Endothelial cell of umbilical vein (primary cell): ENCODE measurements at regions not wholly inside any gene's neighbourhood (a gene's known extent, or its start where the extent isn't known, plus 50 kb on each side); places are given as distances from the start of the nearest gene placed in this dataset.

ENCODE experiments used
- BruUV-seq: library from RNA; stranded (reverse); fragments of 400-500 nt; replicated peaks from 2 replicates; lab custom pipeline; 2021; lab: Mats Ljungman, UMichigan
- CTCF ChIA-PET: fragments of 300-600, 350-600 bp; sonication (Branson Sonifier 250); formaldehyde crosslinking; loops from one replicate; lab custom pipeline; 2021; ENCODE audit warnings: antibody characterized with exemption, inconsistent platforms; lab: Charles Lee
- POLR2A ChIA-PET: fragments of 300-600, 350-600 bp; sonication (Branson Sonifier 250); formaldehyde crosslinking; loops from one replicate; lab custom pipeline; 2021; ENCODE audit warnings: antibody characterized with exemption, inconsistent platforms; lab: Charles Lee
- DNase-seq: peaks from one replicate; pipeline ENCODE4 v3.0.0-alpha.2; 2011; ENCODE audit warnings: low read depth, low spot score
- FAIRE-seq: peaks from 2 replicates; lab custom pipeline; 2011; peaks lifted over from hg19 to GRCh38; lab: Jason Lieb, UNC
- H2AFZ ChIP-seq: 2 replicates; pipeline ENCODE4 v1.6.0; 2012; ENCODE audit warnings: low read depth, low read length, control low read depth, inconsistent platforms
- H3K27ac ChIP-seq: 2 replicates; pipeline ENCODE4 v1.5.1; 2011; ENCODE audit warnings: low read depth, mild to moderate bottlenecking, control low read depth, low read length, moderate library complexity; ENCODE audit not compliant: insufficient read depth
- H3K27me3 ChIP-seq, 2 experiments: 2 replicates each; pipeline versions ENCODE4 v1.6.0 to v1.6.1; 2011; ENCODE audit warnings: low read length in 2 of 2, mixed read lengths in 1 of 2; ENCODE audit not compliant: control insufficient read depth in 2 of 2, insufficient read depth in 2 of 2
- H3K36me3 ChIP-seq, 2 experiments: 2 replicates in 1 of 2; 3 replicates in 1 of 2; pipeline ENCODE4 v1.5.1; 2011; ENCODE audit warnings: low read length in 2 of 2, mild to moderate bottlenecking in 1 of 2, moderate library complexity in 1 of 2; ENCODE audit not compliant: control insufficient read depth in 2 of 2, insufficient read depth in 2 of 2; ENCODE audit errors: extremely low read depth in 1 of 2
- H3K4me1 ChIP-seq: 3 replicates; pipeline ENCODE4 v1.5.1; 2011; ENCODE audit warnings: mild to moderate bottlenecking, low read length; ENCODE audit not compliant: control insufficient read depth, insufficient read depth; ENCODE audit errors: extremely low read depth
- H3K4me2 ChIP-seq: 2 replicates; pipeline ENCODE4 v1.6.1; 2011; ENCODE audit warnings: low read length, control low read depth, mixed read lengths; ENCODE audit not compliant: insufficient read depth
- H3K4me3 ChIP-seq, 3 experiments: fragments of 200-600 bp in 1 of 3; sonication (generic), shearing (Covaris generic) in 1 of 3; replicated peaks in 1 of 3; 2 replicates each; pipeline ENCODE4 v1.5.1; 2011 to 2016; ENCODE audit warnings: control low read depth in 3 of 3, low read length in 3 of 3, mild to moderate bottlenecking in 2 of 3, inconsistent platforms in 1 of 3, low read depth in 1 of 3, moderate library complexity in 1 of 3; ENCODE audit not compliant: insufficient read depth in 1 of 3
- H3K79me2 ChIP-seq: 2 replicates; pipeline ENCODE4 v1.6.0; 2012; ENCODE audit warnings: low read length, inconsistent platforms; ENCODE audit not compliant: control insufficient read depth, insufficient read depth
- H3K9ac ChIP-seq: replicated peaks from 2 replicates; pipeline ENCODE3; 2011; ENCODE audit warnings: low read length, control low read depth; ENCODE audit not compliant: insufficient read depth; ENCODE audit errors: extremely low read depth
- H3K9me1 ChIP-seq: replicated peaks from 3 replicates; pipeline ENCODE4 v1.6.0; 2011; ENCODE audit warnings: mild to moderate bottlenecking, low read length; ENCODE audit not compliant: control insufficient read depth, insufficient read depth; ENCODE audit errors: extremely low read depth
- H3K9me3 ChIP-seq: replicated peaks from 2 replicates; pipeline ENCODE4 v1.5.1; 2012; ENCODE audit warnings: low read length, inconsistent platforms; ENCODE audit not compliant: control insufficient read depth, insufficient read depth
- H4K20me1 ChIP-seq: replicated peaks from 2 replicates; pipeline ENCODE3; 2011; ENCODE audit warnings: mild to moderate bottlenecking, low read length; ENCODE audit not compliant: control insufficient read depth, insufficient read depth; ENCODE audit errors: extremely low read depth
- CTCF ChIP-seq, 2 donors: IDR thresholded peaks; 1 replicate in 1 of 2; 2 replicates in 1 of 2; pipeline ENCODE4 v1.5.1; 2011; ENCODE audit warnings: low read length in 2 of 2, mild to moderate bottlenecking in 2 of 2, moderate library complexity in 2 of 2, control low read depth in 1 of 2, inconsistent platforms in 1 of 2, low read depth in 1 of 2; ENCODE audit not compliant: insufficient read depth in 1 of 2; ENCODE audit errors: extremely low read depth in 1 of 2
- EZH2 ChIP-seq: IDR thresholded peaks from 2 replicates; pipeline ENCODE4 v1.6.1; 2012; ENCODE audit warnings: borderline replicate concordance, low read depth, mild to moderate bottlenecking, moderate library complexity, low read length, inconsistent platforms; ENCODE audit not compliant: severe bottlenecking
- GATA2 ChIP-seq: IDR thresholded peaks from 2 replicates; pipeline ENCODE4 v1.7.0; 2011; ENCODE audit warnings: low read depth, mild to moderate bottlenecking, moderate library complexity, mixed read lengths, low read length; ENCODE audit not compliant: insufficient read length, insufficient read depth
- JUN ChIP-seq: IDR thresholded peaks from 2 replicates; pipeline ENCODE4 v1.6.1; 2011; ENCODE audit warnings: borderline replicate concordance, low read depth; ENCODE audit not compliant: insufficient read length, insufficient read depth
- MAX ChIP-seq: IDR thresholded peaks from 2 replicates; pipeline ENCODE4 v1.6.1; 2011; ENCODE audit not compliant: insufficient read depth, insufficient read length
- MYC ChIP-seq: IDR thresholded peaks from one replicate; pipeline ENCODE4 v1.6.1; 2011; ENCODE audit warnings: mild to moderate bottlenecking, low read depth, low read length
- POLR2A ChIP-seq: IDR thresholded peaks from 2 replicates; pipeline ENCODE4 v1.6.1; 2012; ENCODE audit warnings: low read depth, mild to moderate bottlenecking, control low read depth, low read length
- POLR2AphosphoS5 ChIP-seq: IDR thresholded peaks from 2 replicates; pipeline ENCODE4 v1.6.1; 2012; ENCODE audit warnings: low read depth, mild to moderate bottlenecking, control low read depth, low read length, moderate library complexity; ENCODE audit not compliant: insufficient read depth
- dilution Hi-C: fragments of 300-500 bp; cut with MboI; formaldehyde crosslinking; loops from one replicate; pipeline ENCODE4 v1.15.0; 2019; ENCODE audit warnings: low sequenced_read_pairs; ENCODE audit not compliant: extremely low pct_ligation_motif_present
- intact Hi-C: fragments of 100-400 bp; cut with micrococcal nuclease; formaldehyde crosslinking; loops from one replicate; pipeline ENCODE4 v1.10.0; 2022

- H3K9me3 ChIP-seq: no peaks in the 10 kb centered on the region
- peaks cover 0 to 2% of the 10 kb centered on the region in 2 experiments for H3K27me3 ChIP-seq
- H3K79me2 ChIP-seq: no peaks in the 10 kb centered on the region
- TF ChIP-seq MYC (no peak), POLR2AphosphoS5 (no peak), GATA2 (no peak), MAX (no peak), JUN (no peak), EZH2 (no peak), CTCF (IDR thresholded peaks at IDR 0.05; ENCODE audit: extremely low read depth in 1 of 2, insufficient read depth in 1 of 2, low read depth in 1 of 2, low read length in 2 of 2) (no peak), POLR2A (no peak)
- no peak overlapping the region for H3K4me2 ChIP-seq
- no peak overlapping the region for H3K4me3 ChIP-seq
- DNase-seq (no peak), FAIRE-seq (no peak)
- H2AFZ ChIP-seq: no peak overlapping the region
- no peaks in the 10 kb centered on the region for H3K36me3 ChIP-seq
- no peak overlapping the region for H3K9ac ChIP-seq
- H3K4me1 ChIP-seq: peaks cover 14% of the 10 kb centered on the region
- no peaks in the 10 kb centered on the region for H3K9me1 ChIP-seq
- POLR2A ChIA-PET: no interaction called here
- no TSS peak for BruUV-seq
- H4K20me1 ChIP-seq: no peaks in the 10 kb centered on the region
- CTCF ChIA-PET: no interaction called here
- intact Hi-C loops (no loop called here), dilution Hi-C loops (no loop called here)
- H3K27ac ChIP-seq: no peak overlapping the region
Observed at GRCh38 chr1:184858288-184858687, 103.6 kb upstream of the EDEM3 start.
